ENCODE measurements at regions not wholly inside any gene's neighbourhood (a gene's known extent, or its start where the extent isn't known, plus 50 kb on each side); places are given as distances from the start of the nearest gene placed in this dataset.

GRCh38 chr1:189623336-189623735 lies 854.3 kb downstream of the BRINP3 start:
- TF ChIP-seq POLR2AphosphoS5 (IDR thresholded peaks at IDR 0.05; ENCODE audit: low read depth, low read length): no peak
- TF ChIP-seq POLR2A (IDR thresholded peaks at IDR 0.05; ENCODE audit: low read depth, low read length): no peak
- no peak for TF ChIP-seq TAF1 (IDR thresholded peaks at IDR 0.05; ENCODE audit: borderline replicate concordance, low read depth, low read length)

Measured in GM12892 (cell line).